Endothelial cell of umbilical vein (primary cell): ENCODE measurements at regions not wholly inside any gene's neighbourhood (a gene's known extent, or its start where the extent isn't known, plus 50 kb on each side); places are given as distances from the start of the nearest gene placed in this dataset.

Experiments
- BruUV-seq: library from RNA; stranded (reverse); fragments of 400-500 nt; replicated peaks from 2 replicates; lab custom pipeline; 2021; lab: Mats Ljungman, UMichigan
- CTCF ChIA-PET: fragments of 300-600, 350-600 bp; sonication (Branson Sonifier 250); formaldehyde crosslinking; loops from one replicate; lab custom pipeline; 2021; ENCODE audit warnings: antibody characterized with exemption, inconsistent platforms; lab: Charles Lee
- POLR2A ChIA-PET: fragments of 300-600, 350-600 bp; sonication (Branson Sonifier 250); formaldehyde crosslinking; loops from one replicate; lab custom pipeline; 2021; ENCODE audit warnings: antibody characterized with exemption, inconsistent platforms; lab: Charles Lee
- DNase-seq: peaks from one replicate; pipeline ENCODE4 v3.0.0-alpha.2; 2011; ENCODE audit warnings: low read depth, low spot score
- FAIRE-seq: peaks from 2 replicates; lab custom pipeline; 2011; peaks lifted over from hg19 to GRCh38; lab: Jason Lieb, UNC
- H2AFZ ChIP-seq: 2 replicates; pipeline ENCODE4 v1.6.0; 2012; ENCODE audit warnings: low read depth, low read length, control low read depth, inconsistent platforms
- H3K27ac ChIP-seq: 2 replicates; pipeline ENCODE4 v1.5.1; 2011; ENCODE audit warnings: low read depth, mild to moderate bottlenecking, control low read depth, low read length, moderate library complexity; ENCODE audit not compliant: insufficient read depth
- H3K27me3 ChIP-seq, 2 experiments: 2 replicates each; pipeline versions ENCODE4 v1.6.0 to v1.6.1; 2011; ENCODE audit warnings: low read length in 2 of 2, mixed read lengths in 1 of 2; ENCODE audit not compliant: control insufficient read depth in 2 of 2, insufficient read depth in 2 of 2
- H3K36me3 ChIP-seq, 2 experiments: 2 replicates in 1 of 2; 3 replicates in 1 of 2; pipeline ENCODE4 v1.5.1; 2011; ENCODE audit warnings: low read length in 2 of 2, mild to moderate bottlenecking in 1 of 2, moderate library complexity in 1 of 2; ENCODE audit not compliant: control insufficient read depth in 2 of 2, insufficient read depth in 2 of 2; ENCODE audit errors: extremely low read depth in 1 of 2
- H3K4me1 ChIP-seq: 3 replicates; pipeline ENCODE4 v1.5.1; 2011; ENCODE audit warnings: mild to moderate bottlenecking, low read length; ENCODE audit not compliant: control insufficient read depth, insufficient read depth; ENCODE audit errors: extremely low read depth
- H3K4me2 ChIP-seq: 2 replicates; pipeline ENCODE4 v1.6.1; 2011; ENCODE audit warnings: low read length, control low read depth, mixed read lengths; ENCODE audit not compliant: insufficient read depth
- H3K4me3 ChIP-seq, 3 experiments: fragments of 200-600 bp in 1 of 3; sonication (generic), shearing (Covaris generic) in 1 of 3; replicated peaks in 1 of 3; 2 replicates each; pipeline ENCODE4 v1.5.1; 2011 to 2016; ENCODE audit warnings: control low read depth in 3 of 3, low read length in 3 of 3, mild to moderate bottlenecking in 2 of 3, inconsistent platforms in 1 of 3, low read depth in 1 of 3, moderate library complexity in 1 of 3; ENCODE audit not compliant: insufficient read depth in 1 of 3
- H3K79me2 ChIP-seq: 2 replicates; pipeline ENCODE4 v1.6.0; 2012; ENCODE audit warnings: low read length, inconsistent platforms; ENCODE audit not compliant: control insufficient read depth, insufficient read depth
- H3K9ac ChIP-seq: replicated peaks from 2 replicates; pipeline ENCODE3; 2011; ENCODE audit warnings: low read length, control low read depth; ENCODE audit not compliant: insufficient read depth; ENCODE audit errors: extremely low read depth
- H3K9me1 ChIP-seq: replicated peaks from 3 replicates; pipeline ENCODE4 v1.6.0; 2011; ENCODE audit warnings: mild to moderate bottlenecking, low read length; ENCODE audit not compliant: control insufficient read depth, insufficient read depth; ENCODE audit errors: extremely low read depth
- H3K9me3 ChIP-seq: replicated peaks from 2 replicates; pipeline ENCODE4 v1.5.1; 2012; ENCODE audit warnings: low read length, inconsistent platforms; ENCODE audit not compliant: control insufficient read depth, insufficient read depth
- H4K20me1 ChIP-seq: replicated peaks from 2 replicates; pipeline ENCODE3; 2011; ENCODE audit warnings: mild to moderate bottlenecking, low read length; ENCODE audit not compliant: control insufficient read depth, insufficient read depth; ENCODE audit errors: extremely low read depth
- CTCF ChIP-seq, 2 donors: IDR thresholded peaks; 1 replicate in 1 of 2; 2 replicates in 1 of 2; pipeline ENCODE4 v1.5.1; 2011; ENCODE audit warnings: low read length in 2 of 2, mild to moderate bottlenecking in 2 of 2, moderate library complexity in 2 of 2, control low read depth in 1 of 2, inconsistent platforms in 1 of 2, low read depth in 1 of 2; ENCODE audit not compliant: insufficient read depth in 1 of 2; ENCODE audit errors: extremely low read depth in 1 of 2
- EZH2 ChIP-seq: IDR thresholded peaks from 2 replicates; pipeline ENCODE4 v1.6.1; 2012; ENCODE audit warnings: borderline replicate concordance, low read depth, mild to moderate bottlenecking, moderate library complexity, low read length, inconsistent platforms; ENCODE audit not compliant: severe bottlenecking
- FOS ChIP-seq: IDR thresholded peaks from 2 replicates; pipeline ENCODE4 v1.6.1; 2011; ENCODE audit warnings: mild to moderate bottlenecking, low read length, moderate library complexity, borderline replicate concordance; ENCODE audit not compliant: insufficient read depth
- GATA2 ChIP-seq: IDR thresholded peaks from 2 replicates; pipeline ENCODE4 v1.7.0; 2011; ENCODE audit warnings: low read depth, mild to moderate bottlenecking, moderate library complexity, mixed read lengths, low read length; ENCODE audit not compliant: insufficient read length, insufficient read depth
- JUN ChIP-seq: IDR thresholded peaks from 2 replicates; pipeline ENCODE4 v1.6.1; 2011; ENCODE audit warnings: borderline replicate concordance, low read depth; ENCODE audit not compliant: insufficient read length, insufficient read depth
- MAX ChIP-seq: IDR thresholded peaks from 2 replicates; pipeline ENCODE4 v1.6.1; 2011; ENCODE audit not compliant: insufficient read depth, insufficient read length
- MYC ChIP-seq: IDR thresholded peaks from one replicate; pipeline ENCODE4 v1.6.1; 2011; ENCODE audit warnings: mild to moderate bottlenecking, low read depth, low read length
- POLR2A ChIP-seq: IDR thresholded peaks from 2 replicates; pipeline ENCODE4 v1.6.1; 2012; ENCODE audit warnings: low read depth, mild to moderate bottlenecking, control low read depth, low read length
- POLR2AphosphoS5 ChIP-seq: IDR thresholded peaks from 2 replicates; pipeline ENCODE4 v1.6.1; 2012; ENCODE audit warnings: low read depth, mild to moderate bottlenecking, control low read depth, low read length, moderate library complexity; ENCODE audit not compliant: insufficient read depth
- dilution Hi-C: fragments of 300-500 bp; cut with MboI; formaldehyde crosslinking; loops from one replicate; pipeline ENCODE4 v1.15.0; 2019; ENCODE audit warnings: low sequenced_read_pairs; ENCODE audit not compliant: extremely low pct_ligation_motif_present
- intact Hi-C: fragments of 100-400 bp; cut with micrococcal nuclease; formaldehyde crosslinking; loops from one replicate; pipeline ENCODE4 v1.10.0; 2022

GRCh38 chr18:66280470-66280869, 323.4 kb downstream of the CDH19 start:
- DNase-seq (no peak), FAIRE-seq (no peak)
- BruUV-seq: no TSS peak
- peaks cover 6% of the 10 kb centered on the region for H3K9me3 ChIP-seq
- H3K4me1 ChIP-seq: no peaks in the 10 kb centered on the region
- dilution Hi-C loops (no loop called here), intact Hi-C loops (no loop called here)
- ChIA-PET POLR2A (no interaction called here), CTCF (no interaction called here)
- H3K27ac ChIP-seq: no peak overlapping the region
- no peak overlapping the region for H3K4me3 ChIP-seq
- TF ChIP-seq FOS (no peak), POLR2A (no peak)
- H3K27me3 ChIP-seq: no peaks in the 10 kb centered on the region
- no peaks in the 10 kb centered on the region for H3K79me2 ChIP-seq
- H3K9me1 ChIP-seq: no peaks in the 10 kb centered on the region
- no peaks in the 10 kb centered on the region for H4K20me1 ChIP-seq
- no peak overlapping the region for H3K4me2 ChIP-seq
- no peak overlapping the region for H2AFZ ChIP-seq
- H3K36me3 ChIP-seq: no peaks in the 10 kb centered on the region
- no peak overlapping the region for H3K9ac ChIP-seq

DNA sequence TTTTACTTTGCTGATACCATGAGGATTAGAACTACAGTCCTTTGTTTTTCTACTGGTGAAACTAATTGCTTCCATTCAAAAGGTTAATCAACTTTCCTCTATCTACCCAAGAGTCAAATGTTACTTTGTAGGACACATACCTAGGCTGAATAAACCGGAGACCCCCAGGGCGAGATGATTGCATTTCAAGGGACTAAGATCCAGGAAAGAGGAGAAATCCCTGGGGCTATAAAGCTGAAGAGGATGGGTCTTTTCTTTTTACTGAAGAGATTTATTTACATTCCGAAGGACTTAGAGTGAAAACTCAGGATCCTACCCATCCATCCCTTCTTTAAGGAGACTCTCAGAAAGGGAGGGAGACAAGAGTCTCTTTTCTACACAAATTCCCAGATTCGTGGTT, 331.9 kb downstream of the CDH19 start:
- no peak overlapping the region for H3K4me3 ChIP-seq
- no peaks in the 10 kb centered on the region for H3K9me1 ChIP-seq
- H3K27me3 ChIP-seq: no peaks in the 10 kb centered on the region
- BruUV-seq: no TSS peak
- H3K36me3 ChIP-seq: no peaks in the 10 kb centered on the region
- H3K27ac ChIP-seq: no peak overlapping the region
- dilution Hi-C loops (no loop called here), intact Hi-C loops (no loop called here)
- ChIA-PET CTCF (no interaction called here), POLR2A (no interaction called here)
- TF ChIP-seq MAX (no peak), FOS (no peak), EZH2 (no peak), JUN (no peak), POLR2AphosphoS5 (no peak), GATA2 (no peak), CTCF (IDR thresholded peaks at IDR 0.05; ENCODE audit: extremely low read depth in 1 of 2, insufficient read depth in 1 of 2, low read depth in 1 of 2, low read length in 2 of 2) (no peak), MYC (no peak), POLR2A (no peak)
- H3K9ac ChIP-seq: no peak overlapping the region
- no peaks in the 10 kb centered on the region for H3K4me1 ChIP-seq
- H4K20me1 ChIP-seq: no peaks in the 10 kb centered on the region
- H3K4me2 ChIP-seq: no peak overlapping the region
- no peaks in the 10 kb centered on the region for H3K79me2 ChIP-seq
- DNase-seq (no peak), FAIRE-seq (no peak)
- H2AFZ ChIP-seq: no peak overlapping the region
- peaks cover 2% of the 10 kb centered on the region for H3K9me3 ChIP-seq
